OCI-LY7 (cell line): ENCODE measurements at regions not wholly inside any gene's neighbourhood (a gene's known extent, or its start where the extent isn't known, plus 50 kb on each side); places are given as distances from the start of the nearest gene placed in this dataset.

ENCODE experiments used
- BruUV-seq: library from RNA; stranded (reverse); fragments of 400-500 nt; replicated peaks from 2 replicates; lab custom pipeline; 2021; lab: Mats Ljungman, UMichigan
- CTCF ChIA-PET: fragments of 300-600 bp; sonication (Branson Sonifier 250); formaldehyde crosslinking; loops from one replicate; lab custom pipeline; 2022; ENCODE audit warnings: antibody characterized with exemption; ENCODE audit not compliant: unreplicated experiment; lab: Charles Lee
- POLR2A ChIA-PET: fragments of 300-600 bp; sonication (Branson Sonifier 250); formaldehyde crosslinking; loops from one replicate; lab custom pipeline; 2022; ENCODE audit warnings: antibody characterized with exemption; lab: Charles Lee
- DNase-seq: peaks from one replicate; pipeline ENCODE4 v3.0.0-alpha.2; 2015; ENCODE audit warnings: low spot score
- H2AFZ ChIP-seq: fragments of 200-600 bp; sonication (generic), shearing (Covaris generic); 2 replicates; pipeline ENCODE4 v1.6.1; 2014; ENCODE audit warnings: mild to moderate bottlenecking, antibody characterized with exemption, low read length, moderate library complexity
- H3K27ac ChIP-seq: fragments of 200-600 bp; sonication (generic); 2 replicates; pipeline ENCODE4 v1.5.1; 2014; ENCODE audit warnings: mixed run types, low read depth, mild to moderate bottlenecking, moderate library complexity, low read length, inconsistent platforms; ENCODE audit not compliant: poor library complexity, severe bottlenecking
- H3K36me3 ChIP-seq: fragments of 200-600 bp; sonication (generic); 2 replicates; pipeline ENCODE4 v1.6.1; 2014; ENCODE audit warnings: mild to moderate bottlenecking, antibody characterized with exemption, low read length, moderate library complexity, mixed read lengths; ENCODE audit not compliant: insufficient read depth
- H3K4me1 ChIP-seq: fragments of 200-600 bp; sonication (generic); 2 replicates; pipeline ENCODE4 v1.5.1; 2014; ENCODE audit warnings: mild to moderate bottlenecking, low read length; ENCODE audit not compliant: insufficient read depth, poor library complexity, severe bottlenecking
- H3K4me2 ChIP-seq: fragments of 200-600 bp; sonication (generic); 2 replicates; pipeline ENCODE4 v1.6.1; 2014; ENCODE audit warnings: mild to moderate bottlenecking, low read length
- H3K4me3 ChIP-seq: fragments of 200-600 bp; sonication (generic); 2 replicates; pipeline ENCODE4 v1.5.1; 2014; ENCODE audit warnings: mild to moderate bottlenecking, low read depth, low read length; ENCODE audit not compliant: poor library complexity, severe bottlenecking
- H3K79me2 ChIP-seq: fragments of 200-600 bp; sonication (generic); 2 replicates; pipeline ENCODE4 v1.6.1; 2016; ENCODE audit warnings: low read depth, mild to moderate bottlenecking, low read length, moderate library complexity, mixed read lengths; ENCODE audit not compliant: insufficient read depth
- H3K9me2 ChIP-seq: fragments of 200-600 bp; sonication (generic); 2 replicates; pipeline ENCODE4 v1.6.1; 2016; ENCODE audit warnings: mild to moderate bottlenecking, low read length, mixed read lengths; ENCODE audit not compliant: insufficient read depth
- H3K9me3 ChIP-seq: fragments of 200-600 bp; sonication (generic); 2 replicates; pipeline ENCODE4 v1.6.1; 2014; ENCODE audit warnings: mild to moderate bottlenecking, mixed run types, low read length, mixed read lengths
- H4K20me1 ChIP-seq: fragments of 200-600 bp; sonication (generic); 2 replicates; pipeline ENCODE4 v1.6.1; 2014; ENCODE audit warnings: mild to moderate bottlenecking, antibody characterized with exemption, low read length, moderate library complexity, mixed read lengths; ENCODE audit not compliant: insufficient read depth
- EZH2phosphoT487 ChIP-seq: fragments of 200-600 bp; sonication (generic); IDR thresholded peaks from 2 replicates; pipeline ENCODE4 v1.6.1; 2018; ENCODE audit warnings: low read depth, borderline replicate concordance, mild to moderate bottlenecking, mixed run types, antibody characterized with exemption, low read length, moderate library complexity, mixed read lengths
- intact Hi-C: fragments of 100-400 bp; cut with micrococcal nuclease; formaldehyde crosslinking; loops from one replicate; pipeline ENCODE4 v1.10.0; 2022; ENCODE audit not compliant: unreplicated experiment
- TF ChIP-seq, protein P1 (sequence below): fragments of 200-600 bp; sonication (generic); conservative IDR thresholded peaks from 2 replicates; pipeline ENCODE4 v1.5.1; 2014; ENCODE audit warnings: mild to moderate bottlenecking, antibody characterized with exemption, low read length, moderate library complexity, mixed read lengths

GRCh38 chr3:177600411-177600810, 403.1 kb upstream of the TBL1XR1 start:
- H3K4me1 ChIP-seq = peaks cover 36% of the 10 kb centered on the region
- ChIA-PET POLR2A (no interaction called here), CTCF (no interaction called here)

GRCh38 chr3:177601152-177601551, 403.9 kb upstream of the TBL1XR1 start:
- POLR2A ChIA-PET = no interaction called here

More at GRCh38 chr3:177600411-177600810, 403.1 kb upstream of the TBL1XR1 start:
- Histone ChIP-seq H3K27ac (no peak overlapping the region), H3K9me3 (no peaks in the 10 kb centered on the region), H3K9me2 (no peaks in the 10 kb centered on the region), H4K20me1 (no peaks in the 10 kb centered on the region), H3K4me3 (no peak overlapping the region), H3K79me2 (no peaks in the 10 kb centered on the region), H3K36me3 (no peaks in the 10 kb centered on the region), H3K4me2 (no peak overlapping the region), H2AFZ (no peak overlapping the region)
- intact Hi-C loops = no loop called here
- no peak for DNase-seq
- no peak for TF ChIP-seq EZH2phosphoT487
- TF ChIP-seq, protein P1, sequence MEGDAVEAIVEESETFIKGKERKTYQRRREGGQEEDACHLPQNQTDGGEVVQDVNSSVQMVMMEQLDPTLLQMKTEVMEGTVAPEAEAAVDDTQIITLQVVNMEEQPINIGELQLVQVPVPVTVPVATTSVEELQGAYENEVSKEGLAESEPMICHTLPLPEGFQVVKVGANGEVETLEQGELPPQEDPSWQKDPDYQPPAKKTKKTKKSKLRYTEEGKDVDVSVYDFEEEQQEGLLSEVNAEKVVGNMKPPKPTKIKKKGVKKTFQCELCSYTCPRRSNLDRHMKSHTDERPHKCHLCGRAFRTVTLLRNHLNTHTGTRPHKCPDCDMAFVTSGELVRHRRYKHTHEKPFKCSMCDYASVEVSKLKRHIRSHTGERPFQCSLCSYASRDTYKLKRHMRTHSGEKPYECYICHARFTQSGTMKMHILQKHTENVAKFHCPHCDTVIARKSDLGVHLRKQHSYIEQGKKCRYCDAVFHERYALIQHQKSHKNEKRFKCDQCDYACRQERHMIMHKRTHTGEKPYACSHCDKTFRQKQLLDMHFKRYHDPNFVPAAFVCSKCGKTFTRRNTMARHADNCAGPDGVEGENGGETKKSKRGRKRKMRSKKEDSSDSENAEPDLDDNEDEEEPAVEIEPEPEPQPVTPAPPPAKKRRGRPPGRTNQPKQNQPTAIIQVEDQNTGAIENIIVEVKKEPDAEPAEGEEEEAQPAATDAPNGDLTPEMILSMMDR = no peak
- BruUV-seq = no TSS peak

GRCh38 chr3:177602601-177603147, 405.4 kb upstream of the TBL1XR1 start:
- no peaks in the 10 kb centered on the region for H4K20me1 ChIP-seq
- H3K9me3 ChIP-seq = no peaks in the 10 kb centered on the region
- H3K4me3 ChIP-seq = no peak overlapping the region
- CTCF ChIA-PET = no interaction called here
- H3K9me2 ChIP-seq = no peaks in the 10 kb centered on the region
- TF ChIP-seq, protein P1 = no peak
- TF ChIP-seq EZH2phosphoT487 = no peak
- POLR2A ChIA-PET = interaction anchor here (0.7 to 1.1 kb wide), 4 partner anchors 9 to 13 kb away, joined by 3 read pairs; no protein-coding TSS in a partner anchor
- peak overlapping the region; percentile 13; the same call in 1 of the 2 replicates for H2AFZ ChIP-seq
- no peak overlapping the region for H3K27ac ChIP-seq
- intact Hi-C loops = no loop called here
- H3K4me1 ChIP-seq = peaks cover 28% of the 10 kb centered on the region
- no peaks in the 10 kb centered on the region for H3K36me3 ChIP-seq
- no peaks in the 10 kb centered on the region for H3K79me2 ChIP-seq
- 0 out of 2 replicates have a peak overlapping the region, but pooled peaks have one; percentile 2 for H3K4me2 ChIP-seq
- BruUV-seq = no TSS peak
- DNase-seq = no peak

More at GRCh38 chr3:177601152-177601551, 403.9 kb upstream of the TBL1XR1 start:
- no peak overlapping the region for H3K4me3 ChIP-seq
- H3K9me3 ChIP-seq = no peaks in the 10 kb centered on the region
- no peaks in the 10 kb centered on the region for H4K20me1 ChIP-seq
- H3K27ac ChIP-seq = no peak overlapping the region
- no peaks in the 10 kb centered on the region for H3K36me3 ChIP-seq
- no TSS peak for BruUV-seq
- H2AFZ ChIP-seq = no peak overlapping the region
- no peaks in the 10 kb centered on the region for H3K9me2 ChIP-seq
- TF ChIP-seq EZH2phosphoT487 = no peak
- TF ChIP-seq, protein P1 = no peak
- no peak for DNase-seq
- intact Hi-C loops = no loop called here
- CTCF ChIA-PET = no interaction called here
- peaks cover 36% of the 10 kb centered on the region for H3K4me1 ChIP-seq
- H3K4me2 ChIP-seq = no peak overlapping the region
- H3K79me2 ChIP-seq = no peaks in the 10 kb centered on the region
